GM23338 (cell line): ENCODE measurements at regions not wholly inside any gene's neighbourhood (a gene's known extent, or its start where the extent isn't known, plus 50 kb on each side); places are given as distances from the start of the nearest gene placed in this dataset.

Experiments used
- ATAC-seq: fragments of 200-7000 bp; cut with Tn5 transposase; 3 replicates; pipeline ENCODE4 v1.9.1; 2020
- DNase-seq: peaks from one replicate; pipeline ENCODE4 v3.0.0-alpha.2; 2015; ENCODE audit warnings: low spot score
- H2AFZ ChIP-seq: fragments of 200-600 bp; sonication (generic); 2 replicates; pipeline ENCODE4 v1.8.0; 2016; ENCODE audit warnings: antibody characterized with exemption, mild to moderate bottlenecking, moderate library complexity
- H3F3A ChIP-seq: fragments of 200-600 bp; sonication (generic); replicated peaks from 2 replicates; pipeline ENCODE4 v1.8.0; 2017; ENCODE audit warnings: antibody characterized with exemption, mixed run types, low read depth
- H3K27ac ChIP-seq: fragments of 200-600 bp; sonication (generic); 2 replicates; pipeline ENCODE4 v1.6.1; 2016; ENCODE audit warnings: low read depth
- H3K27me3 ChIP-seq: fragments of 200-600 bp; sonication (generic); 2 replicates; pipeline ENCODE4 v1.8.0; 2016; ENCODE audit warnings: mild to moderate bottlenecking, mixed run types, moderate library complexity; ENCODE audit not compliant: insufficient read depth
- H3K36me3 ChIP-seq: fragments of 200-600 bp; sonication (generic); 2 replicates; pipeline ENCODE4 v1.8.0; 2016; ENCODE audit warnings: mild to moderate bottlenecking; ENCODE audit not compliant: insufficient read depth
- H3K4me1 ChIP-seq: fragments of 200-600 bp; sonication (generic); 2 replicates; pipeline ENCODE4 v1.8.0; 2016; ENCODE audit warnings: mild to moderate bottlenecking, moderate library complexity; ENCODE audit not compliant: insufficient read depth
- H3K4me2 ChIP-seq: fragments of 200-600 bp; sonication (generic); 2 replicates; pipeline ENCODE4 v1.7.1; 2017; ENCODE audit warnings: mixed run types
- H3K4me3 ChIP-seq: fragments of 200-600 bp; sonication (generic); 2 replicates; pipeline ENCODE4 v1.6.1; 2016; ENCODE audit warnings: mixed run types
- H3K79me2 ChIP-seq: fragments of 200-600 bp; sonication (generic); replicated peaks from 2 replicates; pipeline ENCODE4 v1.8.0; 2017; ENCODE audit warnings: mild to moderate bottlenecking; ENCODE audit not compliant: insufficient read depth
- H3K9me2 ChIP-seq: fragments of 200-600 bp; sonication (generic); 2 replicates; pipeline ENCODE4 v1.8.0; 2017; ENCODE audit not compliant: insufficient read depth
- H4K20me1 ChIP-seq: fragments of 200-600 bp; sonication (generic); replicated peaks from 2 replicates; pipeline ENCODE4 v1.8.0; 2017; ENCODE audit warnings: mild to moderate bottlenecking; ENCODE audit not compliant: insufficient read depth
- H3K27ac Mint-ChIP-seq: 2 replicates; pipeline ENCODE4 v1.8.0; 2020; ENCODE audit warnings: inconsistent platforms, mild to moderate bottlenecking, moderate library complexity, mixed read lengths
- H3K27me3 Mint-ChIP-seq: 3 replicates; pipeline ENCODE4 v1.8.0; 2022; ENCODE audit warnings: low read depth, mild to moderate bottlenecking, moderate library complexity, mixed read lengths, inconsistent platforms; ENCODE audit not compliant: insufficient read depth, poor library complexity
- H3K36me3 Mint-ChIP-seq: 3 replicates; pipeline ENCODE4 v1.8.0; 2021; ENCODE audit warnings: low read depth, mild to moderate bottlenecking, inconsistent platforms, moderate library complexity, mixed read lengths
- H3K4me1 Mint-ChIP-seq: 3 replicates; pipeline ENCODE4 v1.8.0; 2020; ENCODE audit warnings: mild to moderate bottlenecking, inconsistent platforms, mixed read lengths
- H3K4me3 Mint-ChIP-seq: 3 replicates; pipeline ENCODE4 v1.8.0; 2021; ENCODE audit warnings: moderate library complexity, mild to moderate bottlenecking, inconsistent platforms, mixed read lengths
- H3K9me3 Mint-ChIP-seq: 3 replicates; pipeline ENCODE4 v1.8.0; 2020; ENCODE audit warnings: moderate library complexity, mild to moderate bottlenecking, inconsistent platforms, mixed read lengths
- CREB1 ChIP-seq: fragments of 250-450 bp; sonication (Bioruptor Pico); IDR thresholded peaks from 2 replicates; pipeline ENCODE4 v1.5.0; 2020; ENCODE audit warnings: low read depth, mild to moderate bottlenecking, moderate library complexity
- CTCF ChIP-seq, 2 experiments: fragments of 200-600 bp in 1 of 2; sonication (generic) in 1 of 2; conservative IDR thresholded peaks; 2 replicates each; pipeline versions ENCODE4 v1.5.1 to v1.6.1; 2016 to 2017; ENCODE audit warnings: antibody characterized with exemption in 2 of 2, low read depth in 2 of 2, mild to moderate bottlenecking in 2 of 2, moderate library complexity in 1 of 2
- ETS1 ChIP-seq: IDR thresholded peaks from 2 replicates; pipeline ENCODE4 v1.6.1; 2016; ENCODE audit warnings: antibody characterized with exemption
- EZH2 ChIP-seq: fragments of 200-600 bp; sonication (generic); IDR thresholded peaks from one replicate; pipeline ENCODE4 v1.8.0; 2017; ENCODE audit warnings: antibody characterized with exemption, mild to moderate bottlenecking, low read depth; ENCODE audit not compliant: unreplicated experiment
- EZH2phosphoT487 ChIP-seq: fragments of 200-600 bp; sonication (generic); IDR thresholded peaks from one replicate; pipeline ENCODE4 v1.8.1; 2018; ENCODE audit warnings: antibody characterized with exemption; ENCODE audit not compliant: unreplicated experiment
- JUNB ChIP-seq: IDR thresholded peaks from one replicate; pipeline ENCODE4 v1.6.1; 2016; ENCODE audit warnings: antibody characterized with exemption; ENCODE audit not compliant: unreplicated experiment
- NANOG ChIP-seq: IDR thresholded peaks from 2 replicates; pipeline ENCODE4 v1.6.1; 2016; ENCODE audit warnings: antibody characterized with exemption, borderline replicate concordance
- POLR2AphosphoS5 ChIP-seq: IDR thresholded peaks from 2 replicates; pipeline ENCODE4 v1.6.1; 2016; ENCODE audit warnings: antibody characterized with exemption, low read depth
- REST ChIP-seq: IDR thresholded peaks from one replicate; pipeline ENCODE4 v1.6.1; 2018; ENCODE audit warnings: antibody characterized with exemption; ENCODE audit not compliant: unreplicated experiment
- STAT1 ChIP-seq: IDR thresholded peaks from one replicate; pipeline ENCODE4 v1.6.1; 2016; ENCODE audit warnings: antibody characterized with exemption; ENCODE audit not compliant: unreplicated experiment
- ZNF114 ChIP-seq: fragments of 250-450 bp; sonication (Bioruptor Pico); IDR thresholded peaks from 2 replicates; pipeline ENCODE4 v1.5.0; 2020; ENCODE audit warnings: mild to moderate bottlenecking, moderate library complexity
- ZNF331 ChIP-seq: fragments of 250-450 bp; sonication (Bioruptor Pico); IDR thresholded peaks from 2 replicates; pipeline ENCODE4 v1.5.0; 2020; ENCODE audit warnings: low read depth, mild to moderate bottlenecking, moderate library complexity
- ZNF462 ChIP-seq: fragments of 250-450 bp; sonication (Bioruptor Pico); IDR thresholded peaks from 2 replicates; pipeline ENCODE4 v1.5.0; 2020; ENCODE audit warnings: mild to moderate bottlenecking, moderate library complexity

GRCh38 chr19:28840891-28841290, 372.1 kb downstream of the UQCRFS1 start:
- H3K4me3 ChIP-seq = no peak overlapping the region
- Mint-ChIP-seq H3K27me3 (peaks cover 4% of the 10 kb centered on the region), H3K36me3 (no peaks in the 10 kb centered on the region), H3K9me3 (no peaks in the 10 kb centered on the region), H3K27ac (no peak overlapping the region), H3K4me1 (peaks cover 31% of the 10 kb centered on the region), H3K4me3 (no peak overlapping the region)
- TF ChIP-seq ETS1 (no peak), ZNF462 (CRISPR knock-in tag) (no peak), CTCF (conservative IDR thresholded peaks at IDR 0.05; ENCODE audit: low read depth in 2 of 2) (no peak), POLR2AphosphoS5 (no peak), NANOG (no peak), EZH2 (no peak), ZNF114 (no peak), JUNB (no peak), CREB1 (CRISPR knock-in tag) (no peak), ZNF331 (CRISPR knock-in tag) (no peak), REST (no peak), EZH2phosphoT487 (no peak), STAT1 (no peak)
- H3F3A ChIP-seq = no peaks in the 10 kb centered on the region
- no peak overlapping the region for H2AFZ ChIP-seq
- H3K4me1 ChIP-seq = peaks cover 12% of the 10 kb centered on the region
- DNase-seq (peak; percentile 51), ATAC-seq (peak; percentile 55)
- H3K36me3 ChIP-seq = no peaks in the 10 kb centered on the region
- 0 out of 2 replicates have a peak, but pooled peaks cover 12% of the 10 kb centered on the region for H3K9me2 ChIP-seq
- H4K20me1 ChIP-seq = no peaks in the 10 kb centered on the region
- no peak overlapping the region for H3K4me2 ChIP-seq
- no peak overlapping the region for H3K27ac ChIP-seq
- H3K27me3 ChIP-seq = no peaks in the 10 kb centered on the region
- no peaks in the 10 kb centered on the region for H3K79me2 ChIP-seq
